ENCODE measurements at regions not wholly inside any gene's neighbourhood (a gene's known extent, or its start where the extent isn't known, plus 50 kb on each side); places are given as distances from the start of the nearest gene placed in this dataset.

- no peak for TF ChIP-seq CTCF (IDR thresholded peaks at IDR 0.05; ENCODE audit: control insufficient read depth, insufficient read depth, low read depth, low read length, missing control alignments)
- H3K4me3 ChIP-seq (ENCODE audit: control insufficient read depth, low read depth, low read length), result no peak overlapping the region
- no peak for DNase-seq (ENCODE audit: low read depth)
These were observed 52.1 kb upstream of the ANO1 start for GRCh38 chr11:70026012-70026411.

GRCh38 chr11:70026726-70027125, 51.4 kb upstream of the ANO1 start:
- TF ChIP-seq CTCF (IDR thresholded peaks at IDR 0.05; ENCODE audit: control insufficient read depth, insufficient read depth, low read depth, low read length, missing control alignments), result no peak
- DNase-seq (ENCODE audit: low read depth), result no peak
- H3K4me3 ChIP-seq (ENCODE audit: control insufficient read depth, low read depth, low read length), result no peak overlapping the region

DNA sequence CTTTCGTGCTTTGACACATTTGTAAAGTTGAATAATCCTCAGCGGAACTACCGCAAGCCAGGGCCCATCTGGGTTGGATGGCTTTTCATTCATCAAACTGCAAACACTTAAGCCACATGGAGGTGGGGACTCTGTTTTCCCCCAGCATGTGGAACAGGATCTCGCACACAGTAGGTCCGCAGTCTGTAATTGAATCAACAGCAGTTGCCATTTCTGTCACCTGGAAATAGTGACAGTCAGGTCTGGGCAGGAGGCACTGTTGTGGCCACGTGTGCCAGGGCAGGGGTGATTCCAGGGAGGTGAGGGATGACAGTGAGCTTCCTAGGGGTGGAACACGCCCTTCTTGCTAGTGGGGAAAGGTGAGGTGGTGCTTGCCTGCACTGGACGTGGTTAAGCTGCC, 50.7 kb upstream of the ANO1 start:
- DNase-seq (ENCODE audit: low read depth), result no peak
- H3K4me3 ChIP-seq (ENCODE audit: control insufficient read depth, low read depth, low read length), result no peak overlapping the region
- TF ChIP-seq CTCF (IDR thresholded peaks at IDR 0.05; ENCODE audit: control insufficient read depth, insufficient read depth, low read depth, low read length, missing control alignments), result no peak

DNA sequence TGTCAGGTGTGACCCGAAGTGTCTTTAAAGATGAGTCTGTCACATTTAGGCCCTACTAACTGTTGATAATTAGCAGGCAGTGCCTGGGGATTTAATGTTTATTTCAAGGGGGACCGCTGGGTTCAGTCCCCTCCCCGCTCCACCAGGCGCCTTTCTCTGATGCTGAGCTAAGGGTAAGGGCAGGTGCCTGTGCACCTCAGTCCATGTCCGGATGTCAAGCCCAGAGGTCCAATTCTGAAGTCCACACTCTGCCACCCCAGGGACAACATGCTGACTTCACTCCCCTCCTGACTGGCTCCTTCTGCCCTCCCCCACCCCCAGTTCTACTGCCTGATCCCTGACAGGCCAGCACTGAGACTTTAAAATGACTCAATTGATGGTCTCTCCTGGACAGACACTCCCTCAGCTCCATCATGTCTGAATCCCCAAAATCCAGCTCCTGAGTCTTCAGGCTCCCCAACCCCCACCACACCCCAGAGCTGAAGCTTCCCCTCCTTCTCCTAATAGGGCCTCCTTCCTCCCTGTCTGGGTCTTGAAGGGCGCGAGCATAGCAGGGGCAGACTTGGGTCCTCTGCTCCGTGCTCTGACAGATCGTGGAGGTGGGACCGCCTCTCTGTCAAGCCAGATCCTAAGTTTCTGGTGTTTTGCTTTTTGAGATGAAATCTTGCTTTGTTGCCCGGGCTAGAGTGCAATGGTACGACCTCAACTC, 49.8 kb upstream of the ANO1 start:
- TF ChIP-seq CTCF (IDR thresholded peaks at IDR 0.05; ENCODE audit: control insufficient read depth, insufficient read depth, low read depth, low read length, missing control alignments), result no peak
- no peak for DNase-seq (ENCODE audit: low read depth)
- H3K4me3 ChIP-seq (ENCODE audit: control insufficient read depth, low read depth, low read length), result no peak overlapping the region

All from AG09309 (cell line).